Neural progenitor cell (in vitro differentiated cells): ENCODE measurements at regions not wholly inside any gene's neighbourhood (a gene's known extent, or its start where the extent isn't known, plus 50 kb on each side); places are given as distances from the start of the nearest gene placed in this dataset.

Experiments used
- DNase-seq: peaks from one replicate; pipeline ENCODE4 v3.0.0-alpha.2; 2016; ENCODE audit warnings: low spot score
- H2AFZ ChIP-seq: fragments of 200-600 bp; sonication (generic); replicated peaks from 2 replicates; pipeline ENCODE4 v1.6.1; 2016; ENCODE audit warnings: antibody characterized with exemption
- H3F3A ChIP-seq: fragments of 200-600 bp; sonication (generic); 2 replicates; pipeline ENCODE4 v1.6.1; 2016; ENCODE audit warnings: antibody characterized with exemption, low read depth
- H3K27ac ChIP-seq: fragments of 200-600 bp; sonication (generic); 2 replicates; pipeline ENCODE4 v1.5.1; 2016; ENCODE audit warnings: mild to moderate bottlenecking
- H3K27me3 ChIP-seq: fragments of 200-600 bp; sonication (generic); 2 replicates; pipeline ENCODE4 v1.6.1; 2016; ENCODE audit warnings: mild to moderate bottlenecking, moderate library complexity
- H3K36me3 ChIP-seq: fragments of 200-600 bp; sonication (generic); 2 replicates; pipeline ENCODE4 v1.5.1; 2016
- H3K4me1 ChIP-seq: fragments of 200-600 bp; sonication (generic); 2 replicates; pipeline ENCODE4 v1.6.1; 2016; ENCODE audit warnings: mixed run types
- H3K4me2 ChIP-seq: fragments of 200-600 bp; sonication (generic); 2 replicates; pipeline ENCODE4 v1.6.1; 2016
- H3K4me3 ChIP-seq: fragments of 200-600 bp; sonication (generic); 2 replicates; pipeline ENCODE4 v1.5.1; 2016
- H3K79me2 ChIP-seq: fragments of 200-600 bp; sonication (generic); 2 replicates; pipeline ENCODE4 v1.6.1; 2016; ENCODE audit warnings: low read depth
- H3K9ac ChIP-seq: fragments of 200-600 bp; sonication (generic); 2 replicates; pipeline ENCODE4 v1.6.1; 2016
- H3K9me3 ChIP-seq: fragments of 200-600 bp; sonication (generic); 2 replicates; pipeline ENCODE4 v1.5.1; 2016; ENCODE audit warnings: low read depth
- H4K20me1 ChIP-seq: fragments of 200-600 bp; sonication (generic); 2 replicates; pipeline ENCODE4 v1.6.1; 2016; ENCODE audit warnings: low read depth
- H3K27ac Mint-ChIP-seq: 3 replicates; pipeline ENCODE4 v1.8.0; 2021; ENCODE audit warnings: mixed read lengths
- H3K27me3 Mint-ChIP-seq: 2 replicates; pipeline ENCODE4 v1.8.0; 2022; ENCODE audit warnings: low read depth, mild to moderate bottlenecking, inconsistent platforms, moderate library complexity, mixed read lengths; ENCODE audit not compliant: insufficient read depth
- H3K36me3 Mint-ChIP-seq: 3 replicates; pipeline ENCODE4 v1.8.0; 2021; ENCODE audit warnings: mixed read lengths
- H3K4me1 Mint-ChIP-seq: 3 replicates; pipeline ENCODE4 v1.8.0; 2021; ENCODE audit warnings: mixed read lengths
- H3K4me3 Mint-ChIP-seq: 3 replicates; pipeline ENCODE4 v1.8.0; 2021; ENCODE audit warnings: mild to moderate bottlenecking, moderate library complexity, mixed read lengths
- H3K9me3 Mint-ChIP-seq: 3 replicates; pipeline ENCODE4 v1.8.0; 2020; ENCODE audit warnings: mixed read lengths
- EZH2 ChIP-seq: fragments of 200-600 bp; sonication (generic); IDR thresholded peaks from 2 replicates; pipeline ENCODE4 v1.6.1; 2017; ENCODE audit warnings: antibody characterized with exemption, mild to moderate bottlenecking, moderate library complexity
- EZH2phosphoT487 ChIP-seq: fragments of 200-600 bp; sonication (generic); IDR thresholded peaks from 2 replicates; pipeline ENCODE4 v1.6.1; 2017; ENCODE audit warnings: antibody characterized with exemption
- TF ChIP-seq, protein P1 (sequence below): fragments of 200-600 bp; sonication (generic); IDR thresholded peaks from 2 replicates; pipeline ENCODE4 v1.5.1; 2017; ENCODE audit warnings: antibody characterized with exemption, mild to moderate bottlenecking

GRCh38 chr4:108261026-108261425 is 92.3 kb upstream of the LEF1 start:
- Mint-ChIP-seq H3K4me1 (peaks cover 36% of the 10 kb centered on the region), H3K36me3 (no peaks in the 10 kb centered on the region), H3K27me3 (peaks cover 1% of the 10 kb centered on the region), H3K9me3 (peaks cover 4% of the 10 kb centered on the region), H3K27ac (no peak overlapping the region), H3K4me3 (no peak overlapping the region)
- no peaks in the 10 kb centered on the region for H3K9me3 ChIP-seq
- no peak for DNase-seq
- TF ChIP-seq EZH2 (no peak), EZH2phosphoT487 (no peak)
- TF ChIP-seq, protein P1, sequence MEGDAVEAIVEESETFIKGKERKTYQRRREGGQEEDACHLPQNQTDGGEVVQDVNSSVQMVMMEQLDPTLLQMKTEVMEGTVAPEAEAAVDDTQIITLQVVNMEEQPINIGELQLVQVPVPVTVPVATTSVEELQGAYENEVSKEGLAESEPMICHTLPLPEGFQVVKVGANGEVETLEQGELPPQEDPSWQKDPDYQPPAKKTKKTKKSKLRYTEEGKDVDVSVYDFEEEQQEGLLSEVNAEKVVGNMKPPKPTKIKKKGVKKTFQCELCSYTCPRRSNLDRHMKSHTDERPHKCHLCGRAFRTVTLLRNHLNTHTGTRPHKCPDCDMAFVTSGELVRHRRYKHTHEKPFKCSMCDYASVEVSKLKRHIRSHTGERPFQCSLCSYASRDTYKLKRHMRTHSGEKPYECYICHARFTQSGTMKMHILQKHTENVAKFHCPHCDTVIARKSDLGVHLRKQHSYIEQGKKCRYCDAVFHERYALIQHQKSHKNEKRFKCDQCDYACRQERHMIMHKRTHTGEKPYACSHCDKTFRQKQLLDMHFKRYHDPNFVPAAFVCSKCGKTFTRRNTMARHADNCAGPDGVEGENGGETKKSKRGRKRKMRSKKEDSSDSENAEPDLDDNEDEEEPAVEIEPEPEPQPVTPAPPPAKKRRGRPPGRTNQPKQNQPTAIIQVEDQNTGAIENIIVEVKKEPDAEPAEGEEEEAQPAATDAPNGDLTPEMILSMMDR = no peak
- no peaks in the 10 kb centered on the region for H3K79me2 ChIP-seq
- H3K4me1 ChIP-seq = peaks cover 7% of the 10 kb centered on the region
- no peaks in the 10 kb centered on the region for H4K20me1 ChIP-seq
- H3K4me3 ChIP-seq = no peak overlapping the region
- H3K27me3 ChIP-seq = no peaks in the 10 kb centered on the region
- H3K4me2 ChIP-seq = no peak overlapping the region
- no peaks in the 10 kb centered on the region for H3F3A ChIP-seq
- H3K9ac ChIP-seq = no peak overlapping the region
- H2AFZ ChIP-seq = no peak overlapping the region
- no peak overlapping the region for H3K27ac ChIP-seq
- H3K36me3 ChIP-seq = no peaks in the 10 kb centered on the region

GRCh38 chr4:108256538-108256937 is 87.8 kb upstream of the LEF1 start:
- Mint-ChIP-seq H3K27me3 (no peaks in the 10 kb centered on the region), H3K36me3 (no peaks in the 10 kb centered on the region), H3K9me3 (no peaks in the 10 kb centered on the region), H3K4me1 (peaks cover 12% of the 10 kb centered on the region), H3K4me3 (no peak overlapping the region), H3K27ac (no peak overlapping the region)
- no peaks in the 10 kb centered on the region for H4K20me1 ChIP-seq
- H3F3A ChIP-seq = no peaks in the 10 kb centered on the region
- no peak overlapping the region for H3K4me3 ChIP-seq
- no peak overlapping the region for H3K27ac ChIP-seq
- no peaks in the 10 kb centered on the region for H3K79me2 ChIP-seq
- no peak for DNase-seq
- no peak overlapping the region for H3K4me2 ChIP-seq
- H3K4me1 ChIP-seq = no peaks in the 10 kb centered on the region
- TF ChIP-seq EZH2 (no peak), EZH2phosphoT487 (no peak)
- TF ChIP-seq, protein P1 = no peak
- H3K27me3 ChIP-seq = no peaks in the 10 kb centered on the region
- no peak overlapping the region for H3K9ac ChIP-seq
- no peaks in the 10 kb centered on the region for H3K9me3 ChIP-seq
- no peaks in the 10 kb centered on the region for H3K36me3 ChIP-seq
- H2AFZ ChIP-seq = no peak overlapping the region

DNA sequence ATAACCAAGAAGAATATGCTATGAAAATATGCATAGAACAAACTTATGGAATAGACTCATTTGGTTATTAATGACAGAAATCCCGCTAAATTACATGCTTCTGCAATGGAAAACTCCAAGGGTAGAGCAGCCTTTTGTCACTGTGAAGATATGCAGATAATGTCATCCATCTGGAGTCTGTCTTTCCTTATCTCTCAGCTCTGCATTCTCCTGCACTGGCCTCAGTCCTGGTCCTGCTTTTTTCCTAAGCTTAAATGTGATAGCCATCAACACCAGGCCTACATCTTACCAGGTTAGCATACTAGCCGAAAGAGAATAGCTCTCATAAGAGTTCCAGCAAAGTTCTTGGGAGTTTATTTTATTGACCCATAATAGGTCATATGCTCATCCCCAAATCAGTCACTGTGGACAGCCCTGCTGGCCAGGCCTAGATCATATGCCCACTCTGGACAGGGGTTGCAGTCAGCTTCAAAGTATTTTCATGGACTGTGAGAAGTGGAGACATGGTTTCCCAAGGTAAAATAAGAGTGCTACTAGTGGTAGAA is 86.5 kb upstream of the LEF1 start:
- TF ChIP-seq, protein P1 = no peak
- no peak for TF ChIP-seq EZH2phosphoT487
- TF ChIP-seq EZH2 = no peak
- DNase-seq = no peak
- Histone ChIP-seq H3K27ac (no peak overlapping the region), H3K9me3 (no peaks in the 10 kb centered on the region), H2AFZ (no peak overlapping the region), H4K20me1 (no peaks in the 10 kb centered on the region), H3K79me2 (no peaks in the 10 kb centered on the region), H3K4me2 (no peak overlapping the region), H3F3A (no peaks in the 10 kb centered on the region), H3K36me3 (no peaks in the 10 kb centered on the region), H3K27me3 (no peaks in the 10 kb centered on the region), H3K9ac (no peak overlapping the region), H3K4me1 (no peaks in the 10 kb centered on the region), H3K4me3 (no peak overlapping the region)
- peaks cover 1% of the 10 kb centered on the region for H3K4me1 Mint-ChIP-seq
- H3K27me3 Mint-ChIP-seq = peaks cover 2% of the 10 kb centered on the region
- H3K27ac Mint-ChIP-seq = no peak overlapping the region
- no peaks in the 10 kb centered on the region for H3K9me3 Mint-ChIP-seq
- H3K36me3 Mint-ChIP-seq = no peaks in the 10 kb centered on the region
- no peak overlapping the region for H3K4me3 Mint-ChIP-seq
